Osteocyte (in vitro differentiated cells): ENCODE measurements at regions not wholly inside any gene's neighbourhood (a gene's known extent, or its start where the extent isn't known, plus 50 kb on each side); places are given as distances from the start of the nearest gene placed in this dataset.
"Not testable (repeated sequence)": the region's sequence is repeated elsewhere in the genome, so short reads cannot be mapped to it uniquely, and the experiment has no call there.

Source experiments
- DNase-seq: peaks from one replicate; pipeline ENCODE4 v3.0.0; 2021; ENCODE audit warnings: mixed read lengths; ENCODE audit not compliant: unreplicated experiment; ENCODE audit errors: extremely low spot score
- H3K27ac Mint-ChIP-seq: one replicate; pipeline ENCODE4 v1.8.0; 2021; ENCODE audit warnings: mild to moderate bottlenecking, mixed read lengths; ENCODE audit not compliant: unreplicated experiment
- H3K27me3 Mint-ChIP-seq: one replicate; pipeline ENCODE4 v1.8.0; 2021; ENCODE audit warnings: mixed read lengths; ENCODE audit not compliant: unreplicated experiment
- H3K36me3 Mint-ChIP-seq: one replicate; pipeline ENCODE4 v1.8.0; 2021; ENCODE audit warnings: mixed read lengths; ENCODE audit not compliant: unreplicated experiment
- H3K4me1 Mint-ChIP-seq: one replicate; pipeline ENCODE4 v1.8.0; 2021; ENCODE audit warnings: mixed read lengths; ENCODE audit not compliant: unreplicated experiment
- H3K4me3 Mint-ChIP-seq: one replicate; pipeline ENCODE4 v1.8.0; 2021; ENCODE audit warnings: mild to moderate bottlenecking, moderate library complexity, mixed read lengths; ENCODE audit not compliant: unreplicated experiment
- H3K9me3 Mint-ChIP-seq: one replicate; pipeline ENCODE4 v1.8.0; 2021; ENCODE audit warnings: mixed read lengths; ENCODE audit not compliant: unreplicated experiment
- CTCF ChIP-seq: fragments of 200-600 bp; sonication (generic); IDR thresholded peaks from 2 replicates; pipeline ENCODE4 v1.5.0; 2021; ENCODE audit warnings: antibody characterized with exemption, mild to moderate bottlenecking, moderate library complexity

- Mint-ChIP-seq H3K27me3 (no peaks in the 10 kb centered on the region), H3K4me1 (peaks cover 14% of the 10 kb centered on the region), H3K27ac (no peak overlapping the region), H3K9me3 (peaks cover 1% of the 10 kb centered on the region), H3K36me3 (no peaks in the 10 kb centered on the region), H3K4me3 (no peak overlapping the region)
- DNase-seq: no peak
- no peak for TF ChIP-seq CTCF
Observed at GRCh38 chr21:17128132-17128531, 384.7 kb upstream of the CXADR start.

GRCh38 chr21:17139159-17139558 lies 373.7 kb upstream of the CXADR start:
- not testable (repeated sequence) for H3K4me1 Mint-ChIP-seq, DNase-seq, H3K27me3 Mint-ChIP-seq, H3K27ac Mint-ChIP-seq, H3K9me3 Mint-ChIP-seq, H3K4me3 Mint-ChIP-seq, H3K36me3 Mint-ChIP-seq

- peaks cover 9% of the 10 kb centered on the region for H3K4me1 Mint-ChIP-seq
- H3K36me3 Mint-ChIP-seq: no peaks in the 10 kb centered on the region
- no peak overlapping the region for H3K27ac Mint-ChIP-seq
- H3K9me3 Mint-ChIP-seq: peaks cover 6% of the 10 kb centered on the region
- H3K4me3 Mint-ChIP-seq: no peak overlapping the region
- TF ChIP-seq CTCF: no peak
- H3K27me3 Mint-ChIP-seq: peaks cover 3% of the 10 kb centered on the region
- DNase-seq: no peak
Observed at GRCh38 chr21:17139696-17140095, 373.1 kb upstream of the CXADR start.

GRCh38 chr21:17146426-17146825 lies 366.4 kb upstream of the CXADR start:
- no peak overlapping the region for H3K4me3 Mint-ChIP-seq
- peak; percentile 53 for TF ChIP-seq CTCF
- no peak overlapping the region for H3K27ac Mint-ChIP-seq
- peaks cover 9% of the 10 kb centered on the region for H3K9me3 Mint-ChIP-seq
- H3K36me3 Mint-ChIP-seq: peaks cover 3% of the 10 kb centered on the region
- H3K27me3 Mint-ChIP-seq: peaks cover 28% of the 10 kb centered on the region
- DNase-seq: no peak
- no peaks in the 10 kb centered on the region for H3K4me1 Mint-ChIP-seq

GRCh38 chr21:17159697-17160096 lies 353.1 kb upstream of the CXADR start:
- peaks cover 3% of the 10 kb centered on the region for H3K36me3 Mint-ChIP-seq
- no peak for TF ChIP-seq CTCF
- DNase-seq: no peak
- no peak overlapping the region for H3K4me3 Mint-ChIP-seq
- H3K27ac Mint-ChIP-seq: no peak overlapping the region
- peaks cover 5% of the 10 kb centered on the region for H3K9me3 Mint-ChIP-seq
- H3K4me1 Mint-ChIP-seq: peaks cover 20% of the 10 kb centered on the region
- H3K27me3 Mint-ChIP-seq: peaks cover 9% of the 10 kb centered on the region

GRCh38 chr21:17185674-17186073 lies 327.2 kb upstream of the CXADR start:
- no peak for TF ChIP-seq CTCF
- DNase-seq: no peak
- Mint-ChIP-seq H3K27me3 (peaks cover 14% of the 10 kb centered on the region), H3K9me3 (peaks cover 15% of the 10 kb centered on the region), H3K4me3 (no peak overlapping the region), H3K36me3 (no peaks in the 10 kb centered on the region), H3K27ac (no peak overlapping the region), H3K4me1 (no peaks in the 10 kb centered on the region)
